Upper lobe of left lung (tissue), 4 donors: ENCODE measurements at regions not wholly inside any gene's neighbourhood (a gene's known extent, or its start where the extent isn't known, plus 50 kb on each side); places are given as distances from the start of the nearest gene placed in this dataset.

Experiments used
- EP300 ChIP-seq, 4 donors: sonication (generic); formaldehyde crosslinking; IDR thresholded peaks; one replicate each; pipeline ENCODE4 v1.5.1; 2017; ENCODE audit warnings: antibody characterized with exemption in 4 of 4, control low read depth in 2 of 4
- POLR2AphosphoS5 ChIP-seq, 2 donors: sonication (generic); formaldehyde crosslinking; IDR thresholded peaks; one replicate each; pipeline ENCODE4 v1.5.1; 2017; ENCODE audit warnings: antibody characterized with exemption in 2 of 2
- TF ChIP-seq, protein P1 (sequence below), 6 experiments: fragments of 450-650 bp in 4 of 6; fragments of 200-600 bp in 2 of 6; sonication (generic) in 2 of 6; IDR thresholded peaks; one replicate each; pipeline ENCODE4 v1.5.1; 2016 to 2019; ENCODE audit warnings: antibody characterized with exemption in 6 of 6

DNA sequence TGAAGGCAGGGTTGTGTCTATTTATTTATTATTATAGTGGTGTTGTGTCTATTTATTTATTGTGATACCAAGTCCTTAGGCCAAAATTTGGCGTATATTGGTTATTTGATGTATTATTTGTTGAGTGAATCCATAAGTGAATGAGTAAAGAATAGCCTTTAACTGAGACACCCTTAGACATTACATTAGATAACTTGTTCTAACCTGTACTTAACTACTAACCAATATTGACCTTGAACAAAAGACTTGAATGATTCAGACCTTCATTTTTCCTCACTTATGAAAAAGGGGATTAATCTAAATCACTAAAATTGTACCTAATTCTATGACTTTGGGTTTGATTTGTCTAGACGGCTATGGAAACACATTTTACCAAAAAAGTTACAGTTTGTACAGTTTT is 370.5 kb downstream of the JRKL start:
- TF ChIP-seq EP300 (IDR thresholded peaks at IDR 0.05) (no peak), POLR2AphosphoS5 (IDR thresholded peaks at IDR 0.05) (no peak)
- TF ChIP-seq, protein P1, sequence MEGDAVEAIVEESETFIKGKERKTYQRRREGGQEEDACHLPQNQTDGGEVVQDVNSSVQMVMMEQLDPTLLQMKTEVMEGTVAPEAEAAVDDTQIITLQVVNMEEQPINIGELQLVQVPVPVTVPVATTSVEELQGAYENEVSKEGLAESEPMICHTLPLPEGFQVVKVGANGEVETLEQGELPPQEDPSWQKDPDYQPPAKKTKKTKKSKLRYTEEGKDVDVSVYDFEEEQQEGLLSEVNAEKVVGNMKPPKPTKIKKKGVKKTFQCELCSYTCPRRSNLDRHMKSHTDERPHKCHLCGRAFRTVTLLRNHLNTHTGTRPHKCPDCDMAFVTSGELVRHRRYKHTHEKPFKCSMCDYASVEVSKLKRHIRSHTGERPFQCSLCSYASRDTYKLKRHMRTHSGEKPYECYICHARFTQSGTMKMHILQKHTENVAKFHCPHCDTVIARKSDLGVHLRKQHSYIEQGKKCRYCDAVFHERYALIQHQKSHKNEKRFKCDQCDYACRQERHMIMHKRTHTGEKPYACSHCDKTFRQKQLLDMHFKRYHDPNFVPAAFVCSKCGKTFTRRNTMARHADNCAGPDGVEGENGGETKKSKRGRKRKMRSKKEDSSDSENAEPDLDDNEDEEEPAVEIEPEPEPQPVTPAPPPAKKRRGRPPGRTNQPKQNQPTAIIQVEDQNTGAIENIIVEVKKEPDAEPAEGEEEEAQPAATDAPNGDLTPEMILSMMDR (IDR thresholded peaks at IDR 0.05): no peak
